HepG2 (cell line): ENCODE measurements at regions not wholly inside any gene's neighbourhood (a gene's known extent, or its start where the extent isn't known, plus 50 kb on each side); places are given as distances from the start of the nearest gene placed in this dataset.

Experiments
- ATAC-seq: fragments of 200-7000 bp; cut with Tn5 transposase; 3 replicates; pipeline ENCODE4 v1.9.1; 2020; ENCODE audit warnings: mild to moderate bottlenecking, moderate library complexity
- BruUV-seq: library from RNA; stranded (reverse); fragments of 400-500 nt; replicated peaks from 2 replicates; lab custom pipeline; 2021; lab: Mats Ljungman, UMichigan
- CTCF ChIA-PET: fragments of 300-600 bp; formaldehyde crosslinking; extraction: SDS; loops from one replicate; lab custom pipeline; 2021; ENCODE audit warnings: low total read pairs, inconsistent platforms, low intra/inter-chr PET ratio; lab: Yijun Ruan, JAX
- POLR2A ChIA-PET: fragments of 350-600 bp; sonication (Branson Sonifier 250); formaldehyde crosslinking; loops from one replicate; lab custom pipeline; 2020; ENCODE audit warnings: antibody characterized with exemption, inconsistent platforms; lab: Yijun Ruan, JAX
- DNase-seq: peaks from one replicate; pipeline ENCODE4 v3.0.0-alpha.2; 2015; ENCODE audit warnings: low spot score
- FAIRE-seq: peaks from 3 replicates; lab custom pipeline; 2011; peaks lifted over from hg19 to GRCh38; lab: Jason Lieb, UNC
- H2AFZ ChIP-seq: one replicate; pipeline ENCODE4 v1.6.1; 2011; ENCODE audit warnings: low read length, inconsistent platforms
- H3K27ac ChIP-seq: fragments of 300-600 bp; 3 replicates; pipeline ENCODE4 v1.8.0; 2011; ENCODE audit warnings: mixed run types, mild to moderate bottlenecking, mixed read lengths, low read length, inconsistent platforms; ENCODE audit not compliant: insufficient read depth; ENCODE audit errors: extremely low read length
- H3K27me3 ChIP-seq, 2 experiments: fragments of 200-600 bp in 1 of 2; 2 replicates in 1 of 2; 3 replicates in 1 of 2; pipeline versions ENCODE4 v1.6.0 to v1.8.0; 2011; ENCODE audit warnings: low read length in 2 of 2, mild to moderate bottlenecking in 2 of 2, moderate library complexity in 2 of 2, inconsistent platforms in 1 of 2; ENCODE audit not compliant: insufficient read depth in 2 of 2, control insufficient read depth in 1 of 2
- H3K36me3 ChIP-seq, 2 experiments: fragments of 200-600 bp in 1 of 2; replicated peaks in 1 of 2; 2 replicates in 1 of 2; 3 replicates in 1 of 2; pipeline versions ENCODE4 v1.5.1 to v1.8.0; 2011; ENCODE audit warnings: low read length in 2 of 2, inconsistent platforms in 1 of 2; ENCODE audit not compliant: insufficient read depth in 2 of 2, control insufficient read depth in 1 of 2
- H3K4me1 ChIP-seq: 2 replicates; pipeline ENCODE4 v1.5.1; 2012; ENCODE audit warnings: low read length, inconsistent platforms; ENCODE audit not compliant: insufficient read depth
- H3K4me2 ChIP-seq: 2 replicates; pipeline ENCODE4 v1.6.0; 2011; ENCODE audit warnings: low read depth, low read length, inconsistent platforms
- H3K4me3 ChIP-seq, 3 experiments: fragments of 200-600 bp in 1 of 3; sonication (generic), shearing (Covaris generic) in 1 of 3; replicated peaks in 1 of 3; 2 replicates each; pipeline ENCODE4 v1.5.1; 2011 to 2016; ENCODE audit warnings: low read length in 3 of 3, inconsistent platforms in 2 of 3, low read depth in 2 of 3, mild to moderate bottlenecking in 2 of 3, control low read depth in 1 of 3, mixed read lengths in 1 of 3; ENCODE audit not compliant: insufficient read depth in 1 of 3
- H3K79me2 ChIP-seq: one replicate; pipeline ENCODE4 v1.6.1; 2011; ENCODE audit warnings: low read length, inconsistent platforms; ENCODE audit not compliant: insufficient read depth
- H3K9ac ChIP-seq: 2 replicates; pipeline ENCODE4 v1.6.0; 2011; ENCODE audit warnings: mild to moderate bottlenecking, low read depth, low read length, inconsistent platforms; ENCODE audit not compliant: insufficient read depth
- H3K9me3 ChIP-seq: 2 replicates; pipeline ENCODE4 v1.5.1; 2012; ENCODE audit warnings: mild to moderate bottlenecking, low read length
- H4K20me1 ChIP-seq: 2 replicates; pipeline ENCODE4 v1.6.0; 2011; ENCODE audit warnings: inconsistent platforms, mild to moderate bottlenecking, low read length, moderate library complexity; ENCODE audit not compliant: insufficient read depth
- DPF2 ChIP-seq: sonication (generic); formaldehyde crosslinking; IDR thresholded peaks from 2 replicates; pipeline ENCODE4 v1.4.0; 2020; ENCODE audit warnings: mild to moderate bottlenecking, low read depth, missing genetic modification reagents, borderline replicate concordance
- HIVEP1 ChIP-seq: sonication (generic); formaldehyde crosslinking; IDR thresholded peaks from 2 replicates; pipeline ENCODE4 v1.4.0; 2020; ENCODE audit warnings: mild to moderate bottlenecking, missing genetic modification reagents
- RERE ChIP-seq: IDR thresholded peaks from 2 replicates; pipeline ENCODE4 v1.6.1; 2016; ENCODE audit warnings: low read depth, missing genetic modification reagents, missing compliant biosample characterization
- SATB2 ChIP-seq: sonication (generic); formaldehyde crosslinking; IDR thresholded peaks from 2 replicates; pipeline ENCODE4 v1.5.0; 2020; ENCODE audit warnings: missing genetic modification reagents
- ZNF350 ChIP-seq: sonication (generic); formaldehyde crosslinking; IDR thresholded peaks from 2 replicates; pipeline ENCODE4 v1.4.0; 2020; ENCODE audit warnings: mild to moderate bottlenecking, low read depth, missing genetic modification reagents, borderline replicate concordance
- ZNF510 ChIP-seq: sonication (generic); formaldehyde crosslinking; IDR thresholded peaks from 2 replicates; pipeline ENCODE4 v1.4.0; 2020; ENCODE audit warnings: low read depth, mild to moderate bottlenecking, missing genetic modification reagents
- WGBS: methylation state at CpG from one replicate; pipeline ENCODE4 v1.1.6; 2017; ENCODE audit warnings: low lambda C conversion rate; 5-methylcytosine and 5-hydroxymethylcytosine counted together
- in situ Hi-C: cut with HindIII; loops from 2 replicates; pipeline ENCODE4 v1.10.0; 2017; ENCODE audit warnings: low pct_unique_long_range_greater_than_20kb; ENCODE audit not compliant: extremely low pct_ligation_motif_present
- intact Hi-C: fragments of 100-400 bp; cut with micrococcal nuclease; formaldehyde crosslinking; loops from one replicate; pipeline ENCODE4 v1.10.0; 2022; ENCODE audit not compliant: unreplicated experiment
- small RNA-seq, 3 experiments: library from RNA; depleted of rRNA; stranded (forward); fragments of <200 nt; gene quantifications; one replicate each; pipeline ENCODE3, GENCODE V24; 2012; ENCODE audit warnings: low read depth in 2 of 3, low replicate concordance in 1 of 3; ENCODE audit not compliant: insufficient read length in 3 of 3, insufficient read depth in 2 of 3

GRCh38 chr10:80000541-80000940, 51.6 kb upstream of the SFTPD start:
- Histone ChIP-seq H3K36me3 (no peaks in the 10 kb centered on the region), H2AFZ (no peak overlapping the region), H4K20me1 (no peaks in the 10 kb centered on the region), H3K4me2 (no peak overlapping the region), H3K4me1 (no peaks in the 10 kb centered on the region), H3K4me3 (no peak overlapping the region), H3K27me3 (peaks cover 0 to 3% of the 10 kb centered on the region in 2 experiments; a peak in 1 of 5 replicates), H3K27ac (no peak overlapping the region), H3K79me2 (no peaks in the 10 kb centered on the region), H3K9me3 (no peaks in the 10 kb centered on the region), H3K9ac (no peak overlapping the region)
- ATAC-seq (no peak), DNase-seq (no peak), FAIRE-seq (no peak)
- no peak for TF ChIP-seq DPF2 (CRISPR knock-in tag)
- no peak for TF ChIP-seq ZNF510 (CRISPR knock-in tag)
- TF ChIP-seq SATB2 (CRISPR knock-in tag) = no peak
- no peak for TF ChIP-seq ZNF350 (CRISPR knock-in tag)
- TF ChIP-seq RERE (CRISPR knock-in tag) = no peak
- no peak for TF ChIP-seq HIVEP1 (CRISPR knock-in tag)
- in situ Hi-C loops (no loop called here), intact Hi-C loops (no loop called here)
- ChIA-PET CTCF (no interaction called here), POLR2A (no interaction called here)
- no TSS peak for BruUV-seq
- 37% methylated on average over 5 of the region's 5 CpGs for WGBS

Small RNA genes lying in the stretch of these regions (small RNA-seq; reads per million reads assigned to genes)
- gene AL356095.1 = 0 reads per million in 3 experiments
